Transverse colon (tissue), 4 donors: ENCODE measurements at regions not wholly inside any gene's neighbourhood (a gene's known extent, or its start where the extent isn't known, plus 50 kb on each side); places are given as distances from the start of the nearest gene placed in this dataset.

Experiments
- CTCF ChIP-seq, 5 experiments: fragments of 200-600 bp in 3 of 5; fragments of 450-650 bp in 2 of 5; sonication (generic) in 3 of 5; IDR thresholded peaks; 1 replicate in 2 of 5; 2 replicates in 3 of 5; pipeline ENCODE4 v1.5.1; 2016 to 2017; ENCODE audit warnings: antibody characterized with exemption in 5 of 5, inconsistent platforms in 3 of 5, mild to moderate bottlenecking in 2 of 5, moderate library complexity in 1 of 5
- EP300 ChIP-seq: sonication (generic); formaldehyde crosslinking; IDR thresholded peaks from one replicate; pipeline ENCODE4 v1.6.1; 2017; ENCODE audit warnings: antibody characterized with exemption, low read depth
- POLR2A ChIP-seq: fragments of 450-650 bp; IDR thresholded peaks from one replicate; pipeline ENCODE4 v1.6.1; 2016; ENCODE audit warnings: antibody characterized with exemption, mild to moderate bottlenecking, moderate library complexity
- POLR2AphosphoS5 ChIP-seq, 3 donors: sonication (generic); formaldehyde crosslinking; IDR thresholded peaks; one replicate each; pipeline ENCODE4 v1.6.1; 2016; ENCODE audit warnings: antibody characterized with exemption in 3 of 3

DNA sequence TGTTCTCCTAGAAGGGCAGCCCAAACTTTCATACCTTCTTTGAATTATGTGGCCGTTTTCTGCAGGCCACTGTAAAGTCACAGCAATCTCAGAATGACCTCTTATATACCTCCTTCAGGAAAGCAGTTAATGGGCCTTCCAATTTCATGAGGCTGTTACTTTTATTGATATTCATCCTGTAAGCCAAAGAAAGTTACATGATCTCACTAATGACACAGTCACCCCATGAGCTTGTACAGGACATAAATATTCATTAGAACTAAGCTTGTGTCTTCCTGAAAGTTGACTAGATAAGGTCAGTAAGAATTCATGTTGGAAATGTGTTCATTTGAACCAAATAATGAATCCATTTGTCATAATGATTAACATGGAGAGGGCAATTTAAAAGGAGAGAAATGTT, 283.1 kb upstream of the NWD2 start:
- no peak for TF ChIP-seq CTCF (IDR thresholded peaks at IDR 0.05)
- TF ChIP-seq EP300 = no peak
- TF ChIP-seq POLR2A = no peak
- TF ChIP-seq POLR2AphosphoS5 (IDR thresholded peaks at IDR 0.05) = no peak
